ENCODE measurements at regions not wholly inside any gene's neighbourhood (a gene's known extent, or its start where the extent isn't known, plus 50 kb on each side); places are given as distances from the start of the nearest gene placed in this dataset.

- 79 to 98% (median 87%) methylated on average over 1 of the region's 1 CpG for WGBS, 5 donors
Measured at GRCh38 chr16:61246592-61246991, 789.6 kb downstream of the CDH8 start.

GRCh38 chr16:61243954-61244353 is 792.3 kb downstream of the CDH8 start:
- intact Hi-C loops (cut with DNase I; ENCODE audit: low total_unique reads) = no loop called here
- TF ChIP-seq, protein P1, sequence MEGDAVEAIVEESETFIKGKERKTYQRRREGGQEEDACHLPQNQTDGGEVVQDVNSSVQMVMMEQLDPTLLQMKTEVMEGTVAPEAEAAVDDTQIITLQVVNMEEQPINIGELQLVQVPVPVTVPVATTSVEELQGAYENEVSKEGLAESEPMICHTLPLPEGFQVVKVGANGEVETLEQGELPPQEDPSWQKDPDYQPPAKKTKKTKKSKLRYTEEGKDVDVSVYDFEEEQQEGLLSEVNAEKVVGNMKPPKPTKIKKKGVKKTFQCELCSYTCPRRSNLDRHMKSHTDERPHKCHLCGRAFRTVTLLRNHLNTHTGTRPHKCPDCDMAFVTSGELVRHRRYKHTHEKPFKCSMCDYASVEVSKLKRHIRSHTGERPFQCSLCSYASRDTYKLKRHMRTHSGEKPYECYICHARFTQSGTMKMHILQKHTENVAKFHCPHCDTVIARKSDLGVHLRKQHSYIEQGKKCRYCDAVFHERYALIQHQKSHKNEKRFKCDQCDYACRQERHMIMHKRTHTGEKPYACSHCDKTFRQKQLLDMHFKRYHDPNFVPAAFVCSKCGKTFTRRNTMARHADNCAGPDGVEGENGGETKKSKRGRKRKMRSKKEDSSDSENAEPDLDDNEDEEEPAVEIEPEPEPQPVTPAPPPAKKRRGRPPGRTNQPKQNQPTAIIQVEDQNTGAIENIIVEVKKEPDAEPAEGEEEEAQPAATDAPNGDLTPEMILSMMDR (IDR thresholded peaks at IDR 0.05 in 8 of 11, conservative IDR thresholded peaks at IDR 0.05 in 3 of 11) = no peak
- TF ChIP-seq POLR2A (IDR thresholded peaks at IDR 0.05) = no peak
- TF ChIP-seq POLR2AphosphoS5 (IDR thresholded peaks at IDR 0.05) = no peak
- H3K4me3 ChIP-seq = no peak overlapping the region
- 60 to 85% (median 83%) methylated on average over 1 to 5 of the region's 5 CpGs for WGBS, 5 donors
- H3K27ac ChIP-seq = no peak overlapping the region
- no peaks in the 10 kb centered on the region for H3K4me1 ChIP-seq
- no peaks in the 10 kb centered on the region for H3K27me3 ChIP-seq (replicated peaks in 1 of 7)
- peaks cover 0 to 13% (median 0%) of the 10 kb centered on the region in 8 donors for H3K9me3 ChIP-seq
- H3K36me3 ChIP-seq = no peaks in the 10 kb centered on the region
- no peak for DNase-seq

More at GRCh38 chr16:61246592-61246991, 789.6 kb downstream of the CDH8 start:
- H3K27ac ChIP-seq = no peak overlapping the region
- intact Hi-C loops (cut with DNase I; ENCODE audit: low total_unique reads) = no loop called here
- TF ChIP-seq, protein P1 (IDR thresholded peaks at IDR 0.05 in 8 of 11, conservative IDR thresholded peaks at IDR 0.05 in 3 of 11) = no peak
- TF ChIP-seq POLR2AphosphoS5 (IDR thresholded peaks at IDR 0.05) = no peak
- no peak for TF ChIP-seq POLR2A (IDR thresholded peaks at IDR 0.05)
- H3K9me3 ChIP-seq = peaks cover 0 to 17% (median 0%) of the 10 kb centered on the region in 8 donors
- DNase-seq = no peak
- H3K36me3 ChIP-seq = no peaks in the 10 kb centered on the region
- no peaks in the 10 kb centered on the region for H3K27me3 ChIP-seq (replicated peaks in 1 of 7)
- no peak overlapping the region for H3K4me3 ChIP-seq
- H3K4me1 ChIP-seq = no peaks in the 10 kb centered on the region

DNA sequence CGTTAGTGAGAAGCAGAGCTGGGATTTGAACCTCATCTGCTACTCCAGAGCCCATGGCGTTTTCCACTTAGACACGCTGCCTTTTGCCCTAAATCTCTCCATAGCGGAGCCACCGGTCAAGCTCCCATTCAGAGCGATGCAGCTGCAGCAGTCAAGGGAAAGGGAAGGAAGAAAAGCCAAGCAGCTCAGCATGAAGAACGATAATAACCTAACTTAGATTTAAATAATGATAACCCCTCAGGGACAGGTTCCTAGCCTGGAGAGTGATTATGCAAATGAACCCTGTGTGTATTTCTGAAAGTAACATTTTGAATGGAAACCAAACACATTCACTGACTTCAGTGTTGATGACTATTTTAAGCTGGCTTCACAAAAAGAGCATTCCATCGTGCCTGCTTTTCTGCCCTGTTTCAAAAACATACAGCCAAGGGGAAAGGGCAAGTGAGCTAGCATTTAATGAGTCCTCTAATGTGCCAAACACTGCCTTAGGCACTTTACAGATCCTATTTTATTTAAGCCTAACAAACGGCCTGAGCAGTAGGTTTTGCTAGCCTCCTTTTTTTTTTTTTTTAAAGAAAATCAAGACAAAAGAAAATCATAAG is 798.3 kb downstream of the CDH8 start:
- Histone ChIP-seq H3K36me3 (no peaks in the 10 kb centered on the region), H3K9me3 (no peaks in the 10 kb centered on the region), H3K4me1 (no peaks in the 10 kb centered on the region), H3K27me3 (replicated peaks in 1 of 7) (no peaks in the 10 kb centered on the region), H3K27ac (no peak overlapping the region), H3K4me3 (no peak overlapping the region)
- DNase-seq = no peak
- TF ChIP-seq, protein P1 (IDR thresholded peaks at IDR 0.05 in 8 of 11, conservative IDR thresholded peaks at IDR 0.05 in 3 of 11) = no peak
- TF ChIP-seq POLR2AphosphoS5 (IDR thresholded peaks at IDR 0.05) = no peak
- no peak for TF ChIP-seq POLR2A (IDR thresholded peaks at IDR 0.05)
- WGBS, 5 donors = 73 to 80% (median 76%) methylated on average over 9 of the region's 9 CpGs
- intact Hi-C loops (cut with DNase I; ENCODE audit: low total_unique reads) = no loop called here

GRCh38 chr16:61233713-61234112 is 802.5 kb downstream of the CDH8 start:
- no peak for DNase-seq
- H3K36me3 ChIP-seq = no peaks in the 10 kb centered on the region
- intact Hi-C loops (cut with DNase I; ENCODE audit: low total_unique reads) = no loop called here
- H3K4me1 ChIP-seq = no peaks in the 10 kb centered on the region
- no peaks in the 10 kb centered on the region for H3K9me3 ChIP-seq
- H3K4me3 ChIP-seq = no peak overlapping the region
- H3K27ac ChIP-seq = no peak overlapping the region
- WGBS, 5 donors = 30 to 50% (median 47%) methylated on average over 3 of the region's 3 CpGs
- no peak for TF ChIP-seq POLR2A (IDR thresholded peaks at IDR 0.05)
- TF ChIP-seq, protein P1 (IDR thresholded peaks at IDR 0.05 in 8 of 11, conservative IDR thresholded peaks at IDR 0.05 in 3 of 11) = no peak
- no peak for TF ChIP-seq POLR2AphosphoS5 (IDR thresholded peaks at IDR 0.05)
- H3K27me3 ChIP-seq (replicated peaks in 1 of 7) = no peaks in the 10 kb centered on the region
